GM19463 (cell line): ENCODE measurements at regions not wholly inside any gene's neighbourhood (a gene's known extent, or its start where the extent isn't known, plus 50 kb on each side); places are given as distances from the start of the nearest gene placed in this dataset.
"Not testable (repeated sequence)": the region's sequence is repeated elsewhere in the genome, so short reads cannot be mapped to it uniquely, and the experiment has no call there.

ENCODE experiments used
- ATAC-seq: cut with Tn5 transposase; IDR thresholded peaks from one replicate; pipeline ENCODE4 v1.9.1; 2021; ENCODE audit warnings: mild to moderate bottlenecking, moderate library complexity; ENCODE audit not compliant: unreplicated experiment

- no peak for ATAC-seq
Measured at GRCh38 chr5:173434270-173434669, 106.1 kb upstream of the STC2 start.

- no peak for ATAC-seq
Measured at GRCh38 chr5:173430394-173430793, 102.2 kb upstream of the STC2 start.

GRCh38 chr5:173429489-173430150, 101.4 kb upstream of the STC2 start:
- no peak for ATAC-seq

- ATAC-seq = no peak
Measured at GRCh38 chr5:173423452-173424117, 95.4 kb upstream of the STC2 start.

- no peak for ATAC-seq
Measured at GRCh38 chr5:173420108-173420507, 91.9 kb upstream of the STC2 start.

GRCh38 chr5:173413471-173413982, 85.3 kb upstream of the STC2 start:
- ATAC-seq = no peak

GRCh38 chr5:173412566-173412965, 84.4 kb upstream of the STC2 start:
- ATAC-seq = no peak

- ATAC-seq = no peak
Measured at GRCh38 chr5:173411791-173412555, 83.8 kb upstream of the STC2 start.

- ATAC-seq = no peak
Measured at GRCh38 chr5:173410459-173411233, 82.4 kb upstream of the STC2 start.

- ATAC-seq = no peak
Measured at GRCh38 chr5:173408946-173409345, 80.7 kb upstream of the STC2 start.

GRCh38 chr5:173399851-173400250, 71.6 kb upstream of the STC2 start:
- no peak for ATAC-seq

- no peak for ATAC-seq
Measured at GRCh38 chr5:173397516-173397915, 69.3 kb upstream of the STC2 start.

- no peak for ATAC-seq
Measured at GRCh38 chr5:173396311-173396993, 68.2 kb upstream of the STC2 start.

- ATAC-seq = no peak
Measured at GRCh38 chr5:173395933-173396308, 67.7 kb upstream of the STC2 start.

GRCh38 chr5:173395257-173395932, 67.2 kb upstream of the STC2 start:
- ATAC-seq = no peak

- ATAC-seq = no peak
Measured at GRCh38 chr5:173394701-173395100, 66.5 kb upstream of the STC2 start.

GRCh38 chr5:173392172-173392571, 64.0 kb upstream of the STC2 start:
- no peak for ATAC-seq

GRCh38 chr5:173391031-173391430, 62.8 kb upstream of the STC2 start:
- ATAC-seq = no peak

- ATAC-seq = not testable (repeated sequence)
Measured at GRCh38 chr5:173387293-173387692, 59.1 kb upstream of the STC2 start.

- ATAC-seq = no peak
Measured at GRCh38 chr5:173385832-173386360, 57.7 kb upstream of the STC2 start.
